HG02610 (cell line): ENCODE measurements at regions not wholly inside any gene's neighbourhood (a gene's known extent, or its start where the extent isn't known, plus 50 kb on each side); places are given as distances from the start of the nearest gene placed in this dataset.
"Not testable (repeated sequence)": the region's sequence is repeated elsewhere in the genome, so short reads cannot be mapped to it uniquely, and the experiment has no call there.

Experiments
- ATAC-seq: cut with Tn5 transposase; IDR thresholded peaks from one replicate; pipeline ENCODE4 v1.9.1; 2021; ENCODE audit warnings: mild to moderate bottlenecking, moderate library complexity; ENCODE audit not compliant: unreplicated experiment

- ATAC-seq: no peak
These were observed 279.2 kb downstream of the ALG10 start for GRCh38 chr12:34301251-34302130.

GRCh38 chr12:34302131-34302885, 280.0 kb downstream of the ALG10 start:
- ATAC-seq: no peak

- ATAC-seq: no peak
These were observed 281.0 kb downstream of the ALG10 start for GRCh38 chr12:34303091-34303870.

GRCh38 chr12:34304001-34304400, 281.7 kb downstream of the ALG10 start:
- ATAC-seq: no peak

GRCh38 chr12:34304546-34304945, 282.2 kb downstream of the ALG10 start:
- no peak for ATAC-seq

GRCh38 chr12:34305176-34305575, 282.9 kb downstream of the ALG10 start:
- ATAC-seq: no peak

GRCh38 chr12:34306133-34306830, 284.0 kb downstream of the ALG10 start:
- no peak for ATAC-seq

GRCh38 chr12:34309806-34310804, 287.8 kb downstream of the ALG10 start:
- not testable (repeated sequence) for ATAC-seq

GRCh38 chr12:34311337-34311736, 289.0 kb downstream of the ALG10 start:
- ATAC-seq: no peak

- no peak for ATAC-seq
These were observed 305.4 kb downstream of the ALG10 start for GRCh38 chr12:34327671-34328070.

GRCh38 chr12:34333337-34333736, 311.0 kb downstream of the ALG10 start:
- ATAC-seq: no peak

GRCh38 chr12:34334538-34334937, 312.2 kb downstream of the ALG10 start:
- ATAC-seq: no peak

GRCh38 chr12:34334953-34335743, 312.9 kb downstream of the ALG10 start:
- no peak for ATAC-seq

GRCh38 chr12:34335819-34336262, 313.5 kb downstream of the ALG10 start:
- ATAC-seq: no peak

- no peak for ATAC-seq
These were observed 314.5 kb downstream of the ALG10 start for GRCh38 chr12:34336619-34337465.

- no peak for ATAC-seq
These were observed 316.5 kb downstream of the ALG10 start for GRCh38 chr12:34338751-34339150.

GRCh38 chr12:34339922-34340321, 317.6 kb downstream of the ALG10 start:
- no peak for ATAC-seq
